Activated naive CD8-positive, alpha-beta T cell (primary cell): ENCODE measurements at regions not wholly inside any gene's neighbourhood (a gene's known extent, or its start where the extent isn't known, plus 50 kb on each side); places are given as distances from the start of the nearest gene placed in this dataset.
"Not testable (repeated sequence)": the region's sequence is repeated elsewhere in the genome, so short reads cannot be mapped to it uniquely, and the experiment has no call there.

ENCODE experiments used
- H3K27ac Mint-ChIP-seq: one replicate; pipeline ENCODE4 v1.8.0; 2021; ENCODE audit warnings: mixed read lengths
- H3K27me3 Mint-ChIP-seq: one replicate; pipeline ENCODE4 v1.8.0; 2021; ENCODE audit warnings: mixed read lengths
- H3K36me3 Mint-ChIP-seq: one replicate; pipeline ENCODE4 v1.8.0; 2021; ENCODE audit warnings: mixed read lengths
- H3K4me1 Mint-ChIP-seq: one replicate; pipeline ENCODE4 v1.8.0; 2021; ENCODE audit warnings: low read depth, mixed read lengths
- H3K4me3 Mint-ChIP-seq: one replicate; pipeline ENCODE4 v1.8.0; 2021; ENCODE audit warnings: mild to moderate bottlenecking, mixed read lengths
- H3K9me3 Mint-ChIP-seq: one replicate; pipeline ENCODE4 v1.8.0; 2021; ENCODE audit warnings: low read depth, mixed read lengths

GRCh38 chr13:80830431-80830830 is 489.5 kb upstream of the SPRY2 start:
- Mint-ChIP-seq H3K4me1 (no peaks in the 10 kb centered on the region), H3K4me3 (no peak overlapping the region), H3K36me3 (no peaks in the 10 kb centered on the region), H3K9me3 (peaks cover 33% of the 10 kb centered on the region), H3K27ac (no peak overlapping the region), H3K27me3 (no peaks in the 10 kb centered on the region)

DNA sequence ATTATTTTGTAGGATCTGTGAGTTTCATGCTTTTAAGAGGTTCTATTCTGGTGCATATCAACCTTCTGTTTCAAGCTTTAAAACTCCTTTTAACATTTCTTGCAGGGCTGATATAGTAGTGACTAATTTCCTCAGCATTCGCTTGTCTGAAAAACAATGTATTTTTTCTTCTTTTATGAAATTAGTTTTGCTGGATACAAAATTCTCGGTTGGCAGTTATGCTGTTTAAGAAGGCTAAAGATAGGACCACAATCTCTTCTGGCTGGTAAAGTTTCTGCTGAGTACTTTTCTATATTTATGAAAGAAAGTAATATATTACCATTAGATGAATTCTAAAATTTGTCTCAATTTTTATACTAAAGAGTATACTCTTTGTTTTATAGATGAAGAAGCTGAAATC is 487.8 kb upstream of the SPRY2 start:
- H3K27ac Mint-ChIP-seq: no peak overlapping the region
- H3K36me3 Mint-ChIP-seq: no peaks in the 10 kb centered on the region
- no peak overlapping the region for H3K4me3 Mint-ChIP-seq
- H3K4me1 Mint-ChIP-seq: no peaks in the 10 kb centered on the region
- H3K27me3 Mint-ChIP-seq: no peaks in the 10 kb centered on the region
- peaks cover 29% of the 10 kb centered on the region for H3K9me3 Mint-ChIP-seq

DNA sequence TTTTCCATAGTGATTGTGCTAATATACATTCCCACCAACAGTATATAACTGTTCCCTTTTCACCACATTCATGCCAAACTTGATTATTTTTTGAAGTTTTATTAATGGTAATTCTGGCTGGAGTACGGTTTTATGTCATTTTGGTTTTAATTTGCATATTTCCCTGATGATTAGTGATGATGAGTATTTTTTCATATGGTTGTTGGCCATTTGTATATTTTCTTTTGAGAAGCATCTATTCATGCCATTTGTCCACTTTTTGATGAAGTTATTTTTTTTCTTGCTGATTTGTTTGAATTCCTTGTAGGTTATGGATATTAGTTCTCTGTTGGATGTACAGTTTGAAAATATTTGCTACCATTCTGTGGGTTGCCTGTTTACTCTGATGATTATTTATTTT is 484.4 kb upstream of the SPRY2 start:
- Mint-ChIP-seq H3K4me1 (no peaks in the 10 kb centered on the region), H3K9me3 (peaks cover 26% of the 10 kb centered on the region), H3K36me3 (no peaks in the 10 kb centered on the region), H3K27ac (no peak overlapping the region), H3K27me3 (no peaks in the 10 kb centered on the region), H3K4me3 (no peak overlapping the region)

DNA sequence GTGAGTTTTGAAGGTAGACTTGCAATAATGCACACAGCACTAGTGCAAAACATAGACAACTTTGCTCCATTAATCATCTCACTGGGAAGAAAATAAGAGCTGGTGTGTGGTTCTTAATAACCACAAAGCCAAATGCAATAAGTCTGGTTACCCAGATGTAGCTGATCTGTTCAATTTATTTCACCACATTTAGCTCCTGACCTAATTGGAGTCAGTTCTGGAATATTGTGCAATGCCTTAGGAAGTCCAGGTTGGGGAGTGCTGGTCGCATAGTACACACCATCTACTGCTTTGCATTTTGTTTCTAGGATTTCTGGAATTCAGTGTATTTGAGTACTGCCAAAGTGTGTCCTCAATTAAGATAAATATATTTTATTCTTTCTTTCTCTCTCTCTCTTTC is 483.3 kb upstream of the SPRY2 start:
- Mint-ChIP-seq H3K4me1 (no peaks in the 10 kb centered on the region), H3K36me3 (no peaks in the 10 kb centered on the region), H3K27ac (no peak overlapping the region), H3K27me3 (no peaks in the 10 kb centered on the region), H3K9me3 (peaks cover 26% of the 10 kb centered on the region), H3K4me3 (no peak overlapping the region)

GRCh38 chr13:80823472-80823871 is 482.5 kb upstream of the SPRY2 start:
- H3K27ac Mint-ChIP-seq: no peak overlapping the region
- H3K9me3 Mint-ChIP-seq: peaks cover 22% of the 10 kb centered on the region
- H3K36me3 Mint-ChIP-seq: no peaks in the 10 kb centered on the region
- no peaks in the 10 kb centered on the region for H3K27me3 Mint-ChIP-seq
- no peak overlapping the region for H3K4me3 Mint-ChIP-seq
- H3K4me1 Mint-ChIP-seq: no peaks in the 10 kb centered on the region

GRCh38 chr13:80821466-80821865 is 480.5 kb upstream of the SPRY2 start:
- no peaks in the 10 kb centered on the region for H3K36me3 Mint-ChIP-seq

DNA sequence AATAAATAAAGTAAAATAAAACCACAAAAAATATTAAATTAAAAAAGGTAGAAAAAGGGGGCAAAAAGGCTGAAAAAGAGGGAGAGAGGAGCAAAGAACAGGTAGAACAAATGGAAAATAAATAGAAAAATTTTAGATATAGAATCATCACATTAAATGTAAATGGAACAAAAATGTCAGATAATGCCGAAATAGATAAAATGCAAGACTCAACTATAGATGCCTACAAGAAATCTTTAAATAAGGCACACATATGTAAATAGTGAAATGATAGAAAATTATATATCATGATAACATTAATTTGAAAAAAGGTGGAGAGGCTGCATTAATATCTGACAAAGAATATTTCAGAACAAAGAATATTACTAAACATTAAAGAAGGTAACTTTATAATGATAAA is 477.1 kb upstream of the SPRY2 start:
- no peak overlapping the region for H3K27ac Mint-ChIP-seq
- H3K27me3 Mint-ChIP-seq: no peaks in the 10 kb centered on the region
- no peaks in the 10 kb centered on the region for H3K36me3 Mint-ChIP-seq
- no peaks in the 10 kb centered on the region for H3K4me1 Mint-ChIP-seq
- H3K9me3 Mint-ChIP-seq: no peaks in the 10 kb centered on the region
- H3K4me3 Mint-ChIP-seq: no peak overlapping the region

More at GRCh38 chr13:80821466-80821865, 480.5 kb upstream of the SPRY2 start:
- Mint-ChIP-seq H3K9me3 (peaks cover 13% of the 10 kb centered on the region), H3K4me3 (no peak overlapping the region), H3K27me3 (no peaks in the 10 kb centered on the region), H3K27ac (no peak overlapping the region), H3K4me1 (no peaks in the 10 kb centered on the region)

GRCh38 chr13:80814541-80814940 is 473.6 kb upstream of the SPRY2 start:
- H3K4me1 Mint-ChIP-seq: no peaks in the 10 kb centered on the region
- H3K36me3 Mint-ChIP-seq: no peaks in the 10 kb centered on the region
- H3K9me3 Mint-ChIP-seq: no peaks in the 10 kb centered on the region
- no peaks in the 10 kb centered on the region for H3K27me3 Mint-ChIP-seq
- H3K27ac Mint-ChIP-seq: no peak overlapping the region
- H3K4me3 Mint-ChIP-seq: no peak overlapping the region

DNA sequence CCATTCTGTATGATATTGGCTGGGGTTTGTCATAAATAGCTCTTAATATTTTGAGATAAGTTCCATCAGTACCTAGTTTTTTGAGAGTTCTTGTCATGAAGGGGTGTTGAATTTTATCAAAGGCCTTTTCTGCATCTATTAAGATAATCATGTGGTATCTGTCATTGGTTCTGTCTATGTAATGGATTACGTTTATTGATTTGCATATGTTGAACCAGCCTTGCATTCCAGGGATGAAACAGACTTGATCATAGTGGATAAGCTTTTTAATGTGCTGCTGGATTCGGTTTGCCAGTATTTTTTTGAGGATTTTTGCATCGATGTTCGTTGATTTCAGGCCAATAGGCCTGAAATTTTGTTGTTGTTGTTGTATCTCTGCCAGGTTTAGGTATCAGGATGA is 469.4 kb upstream of the SPRY2 start:
- H3K4me3 Mint-ChIP-seq: not testable (repeated sequence)

DNA sequence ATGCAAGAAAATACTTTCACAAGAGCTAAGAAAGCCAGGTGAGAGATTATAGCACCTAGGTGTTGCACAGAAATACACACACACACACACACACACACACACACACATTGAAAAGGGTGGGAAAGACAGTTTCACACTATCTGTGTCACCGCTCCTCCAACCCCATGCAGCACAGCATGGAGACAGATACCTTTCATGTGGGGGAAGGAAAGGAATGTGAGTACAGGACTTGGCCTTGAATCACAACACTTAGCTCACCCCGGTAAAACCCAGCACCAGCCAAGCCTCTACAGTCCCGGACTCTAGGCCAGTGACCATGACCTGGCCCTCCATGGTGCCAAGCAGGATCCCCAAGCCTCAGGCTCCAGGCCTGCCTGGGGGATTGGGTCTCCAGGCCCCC is 462.0 kb upstream of the SPRY2 start:
- Mint-ChIP-seq H3K36me3 (no peaks in the 10 kb centered on the region), H3K27ac (no peak overlapping the region), H3K27me3 (no peaks in the 10 kb centered on the region), H3K9me3 (no peaks in the 10 kb centered on the region), H3K4me3 (no peak overlapping the region), H3K4me1 (no peaks in the 10 kb centered on the region)

More for the DNA sequence above, 469.4 kb upstream of the SPRY2 start:
- H3K27me3 Mint-ChIP-seq, H3K4me1 Mint-ChIP-seq, H3K9me3 Mint-ChIP-seq, H3K36me3 Mint-ChIP-seq, H3K27ac Mint-ChIP-seq: not testable (repeated sequence)

DNA sequence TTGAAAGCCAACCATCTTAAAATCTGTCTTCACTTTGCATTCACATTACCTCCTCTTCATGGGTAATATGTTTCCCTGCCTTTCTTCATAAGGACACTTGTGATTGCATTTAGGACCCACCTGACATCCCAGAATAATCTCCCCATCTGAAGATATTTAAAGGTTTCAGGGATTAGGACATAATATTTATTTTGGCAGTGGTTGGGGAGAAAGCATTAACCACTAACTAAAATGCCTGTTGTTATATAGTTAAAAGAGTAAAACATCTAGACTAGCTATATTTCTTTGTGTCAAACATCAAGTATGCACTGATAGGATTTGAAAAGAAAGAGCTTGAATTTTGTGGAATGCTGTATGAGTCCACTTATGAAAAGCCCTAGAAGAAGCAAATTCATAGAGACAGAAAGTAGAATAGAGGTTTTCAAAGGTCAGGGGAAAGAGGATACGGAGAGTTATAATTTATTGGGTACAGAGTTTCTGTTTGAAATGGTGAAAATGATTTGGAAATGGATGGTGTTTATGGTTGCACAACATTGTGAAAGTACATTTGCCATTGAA is 457.7 kb upstream of the SPRY2 start:
- Mint-ChIP-seq H3K4me3 (no peak overlapping the region), H3K27me3 (no peaks in the 10 kb centered on the region), H3K36me3 (no peaks in the 10 kb centered on the region), H3K27ac (no peak overlapping the region), H3K4me1 (no peaks in the 10 kb centered on the region), H3K9me3 (peaks cover 8% of the 10 kb centered on the region)

GRCh38 chr13:80787604-80788003 is 446.7 kb upstream of the SPRY2 start:
- no peak overlapping the region for H3K4me3 Mint-ChIP-seq
- H3K27me3 Mint-ChIP-seq: no peaks in the 10 kb centered on the region
- no peaks in the 10 kb centered on the region for H3K36me3 Mint-ChIP-seq

DNA sequence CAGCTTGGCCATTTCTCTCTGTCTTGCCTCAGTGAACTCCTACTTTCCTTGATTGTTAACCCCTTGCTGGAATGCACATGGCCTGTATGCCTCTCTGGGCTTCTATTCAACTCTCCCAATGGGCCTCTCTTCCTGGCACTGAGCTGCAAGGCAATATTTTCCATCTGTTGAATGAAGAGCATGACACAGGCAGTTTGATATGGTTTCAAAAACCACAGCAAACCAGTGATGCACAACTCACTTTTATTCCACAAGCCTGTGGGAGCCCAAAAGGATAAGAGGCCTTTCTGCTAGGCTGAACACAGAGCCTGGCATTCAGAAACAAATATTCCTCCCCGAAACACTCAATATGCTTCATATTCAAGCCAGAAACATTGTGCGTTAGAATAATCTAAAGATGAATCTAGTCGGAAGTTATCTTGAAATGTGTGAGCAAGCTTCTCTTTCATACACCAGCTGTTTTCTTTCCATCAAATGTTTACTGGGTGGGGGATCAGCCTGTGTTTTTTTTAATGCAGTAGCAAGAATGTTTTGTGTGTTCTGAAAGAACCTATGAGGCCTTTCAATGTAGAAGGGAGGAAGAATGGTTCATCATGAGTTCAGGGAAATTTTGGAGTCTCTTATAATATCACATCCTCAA is 443.1 kb upstream of the SPRY2 start:
- Mint-ChIP-seq H3K9me3 (peaks cover 6% of the 10 kb centered on the region), H3K4me3 (no peak overlapping the region), H3K27me3 (no peaks in the 10 kb centered on the region), H3K27ac (no peak overlapping the region), H3K4me1 (no peaks in the 10 kb centered on the region), H3K36me3 (no peaks in the 10 kb centered on the region)

More at GRCh38 chr13:80787604-80788003, 446.7 kb upstream of the SPRY2 start:
- H3K9me3 Mint-ChIP-seq: peaks cover 12% of the 10 kb centered on the region
- H3K4me1 Mint-ChIP-seq: no peaks in the 10 kb centered on the region
- no peak overlapping the region for H3K27ac Mint-ChIP-seq

DNA sequence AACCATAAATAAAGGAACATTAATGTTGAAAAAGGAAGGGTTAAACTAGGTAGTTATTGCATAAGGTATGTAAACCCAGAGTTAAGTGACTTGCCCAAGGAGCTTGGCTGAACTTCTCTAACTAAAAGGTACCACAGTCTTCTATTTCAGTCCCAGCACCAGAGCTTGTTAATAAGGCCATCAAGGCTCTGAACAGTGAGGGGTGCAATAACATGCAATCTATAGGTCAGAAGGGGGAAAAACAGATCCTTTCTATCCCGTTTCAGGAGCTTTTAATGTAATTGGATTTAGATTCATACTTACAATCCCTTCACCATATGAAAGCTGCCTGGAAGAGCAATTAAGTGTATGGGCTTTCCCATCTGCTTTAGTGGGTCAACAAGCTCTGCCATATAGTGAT is 441.5 kb upstream of the SPRY2 start:
- Mint-ChIP-seq H3K27ac (no peak overlapping the region), H3K36me3 (no peaks in the 10 kb centered on the region), H3K9me3 (peaks cover 6% of the 10 kb centered on the region), H3K4me1 (no peaks in the 10 kb centered on the region), H3K27me3 (no peaks in the 10 kb centered on the region), H3K4me3 (no peak overlapping the region)

DNA sequence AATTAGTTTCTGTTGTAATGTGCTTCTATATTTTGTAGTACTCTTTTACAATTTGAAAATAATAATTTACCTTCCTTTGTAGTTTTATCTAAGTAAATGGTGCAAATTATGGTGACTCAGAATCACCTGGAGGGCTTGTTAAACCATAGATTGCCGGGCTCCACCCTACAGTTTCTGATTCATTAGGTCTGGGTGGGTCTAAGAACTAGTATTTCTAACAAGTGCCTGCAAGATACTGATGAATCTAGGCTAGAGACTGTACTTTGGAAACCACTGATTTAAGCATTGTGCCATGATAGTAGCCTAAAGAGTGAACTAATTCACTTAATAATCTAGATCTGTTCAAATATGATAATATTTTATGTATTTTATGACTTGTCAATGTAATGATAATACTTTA is 437.4 kb upstream of the SPRY2 start:
- Mint-ChIP-seq H3K27ac (no peak overlapping the region), H3K4me3 (no peak overlapping the region), H3K9me3 (peaks cover 4% of the 10 kb centered on the region), H3K27me3 (no peaks in the 10 kb centered on the region), H3K36me3 (no peaks in the 10 kb centered on the region), H3K4me1 (no peaks in the 10 kb centered on the region)

GRCh38 chr13:80757694-80758093 is 416.8 kb upstream of the SPRY2 start:
- no peak overlapping the region for H3K4me3 Mint-ChIP-seq
- peaks cover 3% of the 10 kb centered on the region for H3K9me3 Mint-ChIP-seq
- no peaks in the 10 kb centered on the region for H3K36me3 Mint-ChIP-seq
- H3K4me1 Mint-ChIP-seq: no peaks in the 10 kb centered on the region
- H3K27me3 Mint-ChIP-seq: peaks cover 3% of the 10 kb centered on the region
- no peak overlapping the region for H3K27ac Mint-ChIP-seq
